GM12891 (cell line): ENCODE measurements at regions not wholly inside any gene's neighbourhood (a gene's known extent, or its start where the extent isn't known, plus 50 kb on each side); places are given as distances from the start of the nearest gene placed in this dataset.

Experiments used
- POLR2A ChIP-seq: IDR thresholded peaks from 2 replicates; pipeline ENCODE4 v1.6.1; 2011; ENCODE audit warnings: low read depth, low read length, control low read depth
- POLR2AphosphoS5 ChIP-seq: IDR thresholded peaks from 2 replicates; pipeline ENCODE4 v1.6.1; 2011; ENCODE audit warnings: low read depth, low read length, control low read depth
- POU2F2 ChIP-seq: IDR thresholded peaks from 2 replicates; pipeline ENCODE4 v1.6.1; 2011; ENCODE audit warnings: low read depth, mild to moderate bottlenecking, control low read depth, low read length, moderate library complexity
- TAF1 ChIP-seq: IDR thresholded peaks from 2 replicates; pipeline ENCODE4 v1.6.1; 2011; ENCODE audit warnings: low read depth, low read length, control low read depth

- TF ChIP-seq POLR2AphosphoS5, result no peak
- no peak for TF ChIP-seq TAF1
- TF ChIP-seq POLR2A, result no peak
- TF ChIP-seq POU2F2, result no peak
These were observed 178.6 kb upstream of the RGS17 start for GRCh38 chr6:153309651-153310050.
